PC-3 (cell line): ENCODE measurements at regions not wholly inside any gene's neighbourhood (a gene's known extent, or its start where the extent isn't known, plus 50 kb on each side); places are given as distances from the start of the nearest gene placed in this dataset.

ENCODE experiments used
- ATAC-seq: fragments of 200-7000 bp; cut with Tn5 transposase; 2 replicates; pipeline ENCODE4 v1.9.1; 2020; ENCODE audit warnings: mild to moderate bottlenecking, moderate library complexity
- BruUV-seq: library from RNA; stranded (reverse); fragments of 400-500 nt; replicated peaks from 2 replicates; lab custom pipeline; 2021; lab: Mats Ljungman, UMichigan
- CTCF ChIA-PET: fragments of 300-600 bp; sonication (Branson Sonifier 250); formaldehyde crosslinking; loops from one replicate; lab custom pipeline; 2022; ENCODE audit warnings: antibody characterized with exemption; lab: Charles Lee
- POLR2A ChIA-PET: fragments of 300-600 bp; sonication (Branson Sonifier 250); formaldehyde crosslinking; loops from one replicate; lab custom pipeline; 2022; ENCODE audit warnings: antibody characterized with exemption; ENCODE audit not compliant: unreplicated experiment; lab: Charles Lee
- DNase-seq: peaks from one replicate; pipeline ENCODE4 v3.0.0-alpha.2; 2015
- H2AFZ ChIP-seq: fragments of 300-600 bp; sonication (generic); 2 replicates; pipeline ENCODE4 v1.6.0; 2016; ENCODE audit warnings: antibody characterized with exemption, low read length
- H3F3A ChIP-seq: fragments of 300-600 bp; sonication (generic); one replicate; pipeline ENCODE4 v1.6.0; 2017; ENCODE audit warnings: antibody characterized with exemption, low read length, control low read depth, mild to moderate bottlenecking; ENCODE audit not compliant: unreplicated experiment
- H3K27ac ChIP-seq: fragments of 300-600 bp; sonication (generic); 2 replicates; pipeline ENCODE4 v1.5.1; 2016; ENCODE audit warnings: mild to moderate bottlenecking, low read length
- H3K27me3 ChIP-seq: fragments of 300-600 bp; sonication (generic); 2 replicates; pipeline ENCODE4 v1.6.1; 2016; ENCODE audit warnings: low read length, mixed read lengths
- H3K36me3 ChIP-seq: fragments of 300-600 bp; sonication (generic); 2 replicates; pipeline ENCODE4 v1.6.1; 2016; ENCODE audit warnings: low read depth, mixed run types, low read length, mixed read lengths
- H3K4me1 ChIP-seq: fragments of 300-600 bp; sonication (generic); 2 replicates; pipeline ENCODE4 v1.5.1; 2016; ENCODE audit warnings: low read length; ENCODE audit not compliant: insufficient read depth
- H3K4me2 ChIP-seq: fragments of 300-600 bp; sonication (generic); 2 replicates; pipeline ENCODE4 v1.6.0; 2016; ENCODE audit warnings: low read length
- H3K4me3 ChIP-seq: fragments of 300-600 bp; sonication (generic); 2 replicates; pipeline ENCODE4 v1.5.1; 2016; ENCODE audit warnings: mild to moderate bottlenecking, low read length, mixed read lengths
- H3K79me2 ChIP-seq: fragments of 300-600 bp; sonication (generic); 2 replicates; pipeline ENCODE4 v1.6.1; 2017; ENCODE audit warnings: low read length, mixed read lengths
- H3K9ac ChIP-seq: fragments of 300-600 bp; sonication (generic); 2 replicates; pipeline ENCODE4 v1.6.0; 2016; ENCODE audit warnings: mild to moderate bottlenecking, low read length
- H3K9me2 ChIP-seq: fragments of 300-600 bp; sonication (generic); replicated peaks from 2 replicates; pipeline ENCODE4 v1.6.1; 2016; ENCODE audit warnings: mixed run types, low read length, mixed read lengths
- H3K9me3 ChIP-seq: fragments of 300-600 bp; sonication (generic); 2 replicates; pipeline ENCODE4 v1.6.1; 2016; ENCODE audit warnings: low read length, mixed read lengths
- H4K20me1 ChIP-seq: fragments of 300-600 bp; sonication (generic); 2 replicates; pipeline ENCODE4 v1.6.1; 2016; ENCODE audit warnings: low read length, mixed read lengths
- EZH2 ChIP-seq: fragments of 300-600 bp; sonication (generic); IDR thresholded peaks from one replicate; pipeline ENCODE4 v1.6.1; 2017; ENCODE audit warnings: antibody characterized with exemption, mild to moderate bottlenecking, low read length; ENCODE audit not compliant: unreplicated experiment
- EZH2phosphoT487 ChIP-seq: fragments of 300-600 bp; sonication (generic); IDR thresholded peaks from 2 replicates; pipeline ENCODE4 v1.6.1; 2018; ENCODE audit warnings: mild to moderate bottlenecking, antibody characterized with exemption, low read length, borderline replicate concordance
- intact Hi-C: fragments of 100-400 bp; cut with micrococcal nuclease; formaldehyde crosslinking; loops from 2 replicates; pipeline ENCODE4 v1.9.0; 2023
- TF ChIP-seq, protein P1 (sequence below): fragments of 300-600 bp; sonication (generic); conservative IDR thresholded peaks from 2 replicates; pipeline ENCODE4 v1.5.1; 2017; ENCODE audit warnings: antibody characterized with exemption, low read depth, mild to moderate bottlenecking, low read length

DNA sequence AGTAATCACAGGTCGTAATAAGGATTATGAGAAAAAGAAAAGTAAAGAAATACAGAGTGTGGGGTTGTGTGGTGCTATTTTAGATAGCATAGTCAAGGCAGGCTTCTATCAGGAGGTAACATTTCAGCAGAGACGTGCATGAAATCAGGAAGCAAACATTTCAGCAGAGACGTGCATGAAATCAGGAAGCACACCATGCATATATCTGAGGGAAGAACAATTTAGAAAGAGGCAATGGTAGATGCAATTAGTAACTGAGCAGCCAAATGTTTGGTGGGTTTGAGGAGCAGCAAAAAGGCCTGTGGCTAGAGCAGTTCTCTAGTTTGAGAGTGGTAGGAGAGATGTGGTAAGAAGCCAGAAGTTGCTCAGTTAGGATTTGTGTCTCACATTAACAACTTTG is 713.7 kb downstream of the ADCYAP1 start:
- H2AFZ ChIP-seq = no peak overlapping the region
- CTCF ChIA-PET = no interaction called here
- no peak overlapping the region for H3K4me3 ChIP-seq
- H3F3A ChIP-seq = no peaks in the 10 kb centered on the region
- no peak for ATAC-seq
- H3K9me3 ChIP-seq = no peaks in the 10 kb centered on the region
- H3K9ac ChIP-seq = no peak overlapping the region
- H3K79me2 ChIP-seq = no peaks in the 10 kb centered on the region
- no peaks in the 10 kb centered on the region for H4K20me1 ChIP-seq
- TF ChIP-seq EZH2 (no peak), EZH2phosphoT487 (no peak)
- TF ChIP-seq, protein P1, sequence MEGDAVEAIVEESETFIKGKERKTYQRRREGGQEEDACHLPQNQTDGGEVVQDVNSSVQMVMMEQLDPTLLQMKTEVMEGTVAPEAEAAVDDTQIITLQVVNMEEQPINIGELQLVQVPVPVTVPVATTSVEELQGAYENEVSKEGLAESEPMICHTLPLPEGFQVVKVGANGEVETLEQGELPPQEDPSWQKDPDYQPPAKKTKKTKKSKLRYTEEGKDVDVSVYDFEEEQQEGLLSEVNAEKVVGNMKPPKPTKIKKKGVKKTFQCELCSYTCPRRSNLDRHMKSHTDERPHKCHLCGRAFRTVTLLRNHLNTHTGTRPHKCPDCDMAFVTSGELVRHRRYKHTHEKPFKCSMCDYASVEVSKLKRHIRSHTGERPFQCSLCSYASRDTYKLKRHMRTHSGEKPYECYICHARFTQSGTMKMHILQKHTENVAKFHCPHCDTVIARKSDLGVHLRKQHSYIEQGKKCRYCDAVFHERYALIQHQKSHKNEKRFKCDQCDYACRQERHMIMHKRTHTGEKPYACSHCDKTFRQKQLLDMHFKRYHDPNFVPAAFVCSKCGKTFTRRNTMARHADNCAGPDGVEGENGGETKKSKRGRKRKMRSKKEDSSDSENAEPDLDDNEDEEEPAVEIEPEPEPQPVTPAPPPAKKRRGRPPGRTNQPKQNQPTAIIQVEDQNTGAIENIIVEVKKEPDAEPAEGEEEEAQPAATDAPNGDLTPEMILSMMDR = no peak
- no peak overlapping the region for H3K27ac ChIP-seq
- H3K4me1 ChIP-seq = no peaks in the 10 kb centered on the region
- BruUV-seq = no TSS peak
- DNase-seq = no peak
- POLR2A ChIA-PET = no interaction called here
- no peaks in the 10 kb centered on the region for H3K36me3 ChIP-seq
- peaks cover 29% of the 10 kb centered on the region for H3K27me3 ChIP-seq
- no peaks in the 10 kb centered on the region for H3K9me2 ChIP-seq
- H3K4me2 ChIP-seq = no peak overlapping the region
- intact Hi-C loops = no loop called here

DNA sequence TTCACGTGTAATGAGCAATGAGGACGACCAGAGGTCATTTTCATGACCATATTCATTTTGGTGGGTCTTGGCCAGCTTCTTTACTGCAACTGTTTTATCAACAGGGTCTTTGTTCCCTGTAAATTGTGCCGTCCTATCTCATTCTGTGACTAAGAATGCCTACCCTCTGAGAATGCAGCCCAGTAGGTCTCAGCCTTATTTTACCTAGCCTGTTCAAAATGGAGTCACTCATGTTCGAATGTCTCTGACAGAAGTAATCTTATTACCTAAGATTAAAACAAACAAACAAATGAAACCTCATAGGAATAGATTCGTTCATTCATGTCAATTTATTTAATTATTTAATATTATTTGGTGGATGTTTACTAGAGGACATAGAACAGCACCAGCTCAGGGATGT is 714.8 kb downstream of the ADCYAP1 start:
- H3F3A ChIP-seq = no peaks in the 10 kb centered on the region
- no peaks in the 10 kb centered on the region for H3K9me3 ChIP-seq
- no peaks in the 10 kb centered on the region for H3K4me1 ChIP-seq
- intact Hi-C loops = no loop called here
- H3K79me2 ChIP-seq = no peaks in the 10 kb centered on the region
- TF ChIP-seq EZH2 = no peak
- no peak for TF ChIP-seq EZH2phosphoT487
- TF ChIP-seq, protein P1 = no peak
- DNase-seq = no peak
- H3K9me2 ChIP-seq = no peaks in the 10 kb centered on the region
- H3K36me3 ChIP-seq = no peaks in the 10 kb centered on the region
- H3K4me3 ChIP-seq = no peak overlapping the region
- no peak overlapping the region for H2AFZ ChIP-seq
- no peak overlapping the region for H3K4me2 ChIP-seq
- peaks cover 29% of the 10 kb centered on the region for H3K27me3 ChIP-seq
- POLR2A ChIA-PET = no interaction called here
- no peaks in the 10 kb centered on the region for H4K20me1 ChIP-seq
- no peak for ATAC-seq
- no peak overlapping the region for H3K27ac ChIP-seq
- BruUV-seq = no TSS peak
- no peak overlapping the region for H3K9ac ChIP-seq
- CTCF ChIA-PET = no interaction called here

DNA sequence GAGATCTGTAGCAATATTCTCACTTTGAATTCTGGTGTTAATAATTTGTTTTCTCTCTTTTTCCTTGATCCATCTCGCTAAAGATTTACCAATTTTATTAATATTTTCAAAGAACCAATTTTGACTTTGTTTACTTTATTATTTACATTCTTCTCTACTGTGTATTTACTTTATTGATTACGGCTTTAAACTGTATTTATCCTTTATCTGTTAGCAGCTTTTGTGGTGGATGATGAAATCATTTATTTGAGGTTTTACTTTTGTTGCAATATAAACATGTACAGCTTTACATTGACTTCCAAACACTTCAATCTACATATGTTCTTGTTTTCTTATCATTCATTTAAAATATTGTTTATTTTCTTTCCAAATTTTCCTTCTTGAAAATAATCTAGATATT is 719.9 kb downstream of the ADCYAP1 start:
- intact Hi-C loops = no loop called here
- Histone ChIP-seq H3K27me3 (peaks cover 26% of the 10 kb centered on the region), H3K9me3 (no peaks in the 10 kb centered on the region), H3K4me2 (no peak overlapping the region), H3K79me2 (no peaks in the 10 kb centered on the region), H3K4me1 (no peaks in the 10 kb centered on the region), H3K9me2 (no peaks in the 10 kb centered on the region), H3K36me3 (no peaks in the 10 kb centered on the region), H3F3A (no peaks in the 10 kb centered on the region), H4K20me1 (no peaks in the 10 kb centered on the region), H3K9ac (no peak overlapping the region), H2AFZ (no peak overlapping the region), H3K27ac (no peak overlapping the region), H3K4me3 (no peak overlapping the region)
- ATAC-seq (no peak), DNase-seq (no peak)
- no TSS peak for BruUV-seq
- CTCF ChIA-PET = no interaction called here
- POLR2A ChIA-PET = no interaction called here
- TF ChIP-seq, protein P1 = no peak
- TF ChIP-seq EZH2 (no peak), EZH2phosphoT487 (no peak)
